GM19372 (cell line): ENCODE measurements at regions not wholly inside any gene's neighbourhood (a gene's known extent, or its start where the extent isn't known, plus 50 kb on each side); places are given as distances from the start of the nearest gene placed in this dataset.

Experiments
- ATAC-seq: cut with Tn5 transposase; IDR thresholded peaks from one replicate; pipeline ENCODE4 v1.9.1; 2021; ENCODE audit warnings: mild to moderate bottlenecking, low read depth, moderate library complexity; ENCODE audit not compliant: unreplicated experiment

DNA sequence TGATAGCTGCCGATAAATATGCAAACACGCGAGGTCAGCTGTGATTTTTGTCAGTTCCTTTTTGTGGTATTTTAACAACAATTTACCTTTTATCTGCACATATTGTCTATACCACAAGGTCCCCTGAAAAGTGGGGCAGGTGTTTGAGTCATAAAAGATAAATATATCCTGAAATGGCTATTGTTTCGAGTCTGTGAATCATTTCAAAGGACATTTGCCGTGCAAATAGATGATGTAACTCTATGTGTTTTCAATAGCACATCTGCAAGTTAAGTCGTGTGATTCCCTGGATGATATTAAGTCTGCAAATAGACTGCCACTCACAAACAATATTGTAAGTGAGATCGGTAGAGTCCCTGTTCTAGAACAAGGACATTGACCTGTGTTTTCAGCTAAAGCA, 193.0 kb upstream of the PITRM1 start:
- ATAC-seq, result no peak

GRCh38 chr10:3364768-3365480, 192.3 kb upstream of the PITRM1 start:
- ATAC-seq, result no peak

GRCh38 chr10:3363311-3364045, 190.9 kb upstream of the PITRM1 start:
- ATAC-seq, result no peak

DNA sequence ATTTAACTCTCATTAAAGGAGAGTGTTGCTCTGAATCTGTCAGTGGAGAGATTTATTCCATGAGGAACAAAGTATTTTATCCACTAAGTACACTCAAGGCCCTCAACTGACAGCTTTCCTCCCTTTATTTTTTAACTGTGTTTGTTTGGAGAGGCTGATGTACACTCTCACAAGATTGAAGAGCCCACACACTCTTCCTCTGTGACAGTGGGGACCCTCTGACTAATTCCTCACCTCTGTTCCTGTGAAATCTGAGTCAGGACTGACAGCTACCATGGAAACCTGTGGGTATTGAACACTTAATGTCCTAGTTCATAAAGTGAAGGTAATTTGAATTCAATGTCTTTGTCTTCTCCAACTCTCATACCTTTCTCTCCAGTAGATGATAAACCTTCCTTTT, 189.8 kb upstream of the PITRM1 start:
- no peak for ATAC-seq

DNA sequence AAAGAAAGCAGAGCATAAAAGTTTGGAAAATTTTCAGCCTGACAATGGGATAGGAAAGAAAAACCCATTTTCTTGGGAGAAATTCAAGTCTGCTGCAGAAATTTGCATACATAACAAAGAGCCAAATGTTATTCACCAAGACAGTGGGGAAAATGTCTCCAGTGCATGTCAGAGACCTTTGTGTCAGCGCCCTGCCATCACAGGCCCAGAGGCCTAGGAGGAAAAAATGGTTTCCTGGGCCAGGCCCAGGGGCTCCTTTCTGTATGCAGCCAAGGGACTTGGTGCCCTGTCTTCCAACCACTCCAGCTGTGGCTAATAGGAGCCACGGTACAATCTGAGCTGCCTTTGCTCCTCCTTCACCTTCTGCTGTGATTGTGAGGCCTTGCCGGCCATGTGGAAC, 189.1 kb upstream of the PITRM1 start:
- no peak for ATAC-seq

GRCh38 chr10:3357737-3358136, 185.2 kb upstream of the PITRM1 start:
- ATAC-seq, result no peak

- ATAC-seq, result no peak
Measured at GRCh38 chr10:3355536-3355935, 183.0 kb upstream of the PITRM1 start.

GRCh38 chr10:3354174-3354900, 181.8 kb upstream of the PITRM1 start:
- ATAC-seq, result no peak

DNA sequence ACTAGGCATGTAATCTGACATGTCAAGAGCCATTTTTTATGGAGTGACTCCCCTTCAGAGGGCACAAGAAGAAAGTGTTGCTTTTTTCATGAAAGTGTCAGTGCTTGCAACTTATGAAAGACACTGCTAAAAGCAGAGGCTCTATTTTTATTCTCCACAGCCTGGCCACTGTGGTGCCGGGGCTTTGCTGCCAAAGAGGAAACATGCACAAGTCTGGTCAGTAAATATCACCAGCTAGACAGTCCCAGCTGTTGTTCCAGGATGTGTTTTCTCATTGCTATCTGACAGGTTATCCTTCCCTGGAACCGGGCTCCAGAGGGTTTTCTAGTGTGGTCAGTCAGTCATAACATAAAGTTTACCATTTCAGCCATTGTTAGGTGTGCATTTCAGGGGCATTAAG, 180.7 kb upstream of the PITRM1 start:
- no peak for ATAC-seq

- no peak for ATAC-seq
Measured at GRCh38 chr10:3350617-3351258, 178.2 kb upstream of the PITRM1 start.

- no peak for ATAC-seq
Measured at GRCh38 chr10:3350205-3350604, 177.6 kb upstream of the PITRM1 start.

DNA sequence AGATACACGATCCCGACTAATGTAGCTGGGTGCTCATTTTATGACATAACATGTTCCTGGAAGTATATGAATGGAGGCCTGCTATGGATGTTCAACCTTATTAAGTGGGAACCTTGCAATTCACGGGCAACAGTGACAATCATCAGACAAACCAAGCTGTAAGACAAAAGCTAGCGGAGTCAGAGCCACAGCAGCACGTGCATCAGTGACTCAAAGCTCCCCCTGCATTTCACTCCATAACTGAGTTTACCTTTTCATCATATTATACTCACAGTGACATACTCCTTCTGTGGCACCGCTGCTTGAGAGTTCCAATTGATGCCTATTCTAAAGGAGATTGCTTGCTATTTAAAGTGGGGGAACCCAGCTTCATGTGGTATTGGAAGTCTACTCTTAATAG, 176.0 kb upstream of the PITRM1 start:
- ATAC-seq, result no peak

- ATAC-seq, result no peak
Measured at GRCh38 chr10:3347413-3348182, 175.0 kb upstream of the PITRM1 start.

- ATAC-seq, result no peak
Measured at GRCh38 chr10:3346851-3347250, 174.3 kb upstream of the PITRM1 start.

DNA sequence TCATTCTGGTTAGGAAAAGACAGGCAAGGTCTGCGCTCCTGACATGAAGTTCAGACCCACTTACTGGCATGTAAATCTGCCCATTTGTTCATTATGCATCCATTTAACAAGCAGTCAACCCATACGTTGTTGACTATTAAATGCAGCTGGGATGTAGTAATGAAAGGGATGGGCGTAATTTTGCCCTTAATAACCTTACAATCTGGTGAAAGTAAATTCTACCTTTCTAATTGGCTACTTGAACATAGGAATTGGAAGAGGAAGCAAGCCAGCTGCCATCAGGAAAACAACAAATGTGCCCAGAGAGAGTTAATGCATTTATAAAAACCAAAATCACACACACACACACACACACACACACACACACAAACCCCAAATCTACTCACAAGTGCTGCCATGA, 170.2 kb upstream of the PITRM1 start:
- ATAC-seq, result no peak

DNA sequence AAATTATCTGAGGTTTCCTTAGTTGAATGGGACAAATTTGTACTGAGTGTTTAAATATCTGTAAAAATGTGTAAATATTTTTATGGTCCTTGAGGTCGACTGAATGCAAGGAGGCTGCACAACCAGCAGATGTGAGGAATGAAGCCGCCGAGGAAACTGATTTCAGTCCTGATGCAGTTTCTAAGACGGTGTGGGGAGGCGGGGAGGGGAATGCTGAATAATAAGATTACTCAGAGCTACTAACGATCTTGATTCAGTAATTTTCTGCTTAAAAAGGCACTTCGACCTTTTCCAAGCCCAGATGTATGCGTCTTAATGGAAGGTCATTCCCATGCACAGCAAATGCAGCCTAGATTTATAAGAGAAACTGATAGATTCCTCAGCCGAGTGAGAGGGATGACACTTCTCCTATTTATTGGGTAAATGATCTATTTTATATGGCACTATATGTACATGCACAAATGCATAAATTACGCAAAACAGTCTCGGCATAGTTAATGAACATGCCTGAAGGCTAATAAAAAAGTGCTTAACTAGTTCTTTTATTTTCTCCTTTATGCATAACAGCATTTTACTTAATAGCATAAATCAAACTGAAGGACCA, 167.6 kb upstream of the PITRM1 start:
- ATAC-seq, result no peak

GRCh38 chr10:3339531-3339950, 167.0 kb upstream of the PITRM1 start:
- ATAC-seq, result no peak

GRCh38 chr10:3339121-3339520, 166.5 kb upstream of the PITRM1 start:
- no peak for ATAC-seq

DNA sequence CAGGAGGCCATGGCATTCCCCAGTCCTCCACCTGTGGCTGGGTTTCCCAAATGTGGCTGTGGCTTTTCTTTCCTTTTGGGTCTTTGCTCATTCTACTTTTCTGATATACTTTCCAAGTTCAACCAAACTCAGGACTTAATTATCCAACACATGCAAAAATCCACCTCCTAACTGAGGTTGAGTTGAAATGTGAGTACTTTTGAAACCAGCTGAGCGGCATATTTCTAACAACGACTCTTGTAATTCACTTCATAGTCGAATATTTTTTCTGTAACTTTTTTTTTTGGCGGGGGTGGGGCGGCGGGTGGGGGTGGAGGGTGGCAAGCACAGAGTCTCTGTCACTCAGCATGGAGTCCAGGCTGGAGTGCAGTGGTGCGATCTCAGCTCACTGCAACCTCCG, 165.2 kb upstream of the PITRM1 start:
- no peak for ATAC-seq
